Gastroesophageal sphincter (tissue), 3 donors: ENCODE measurements at regions not wholly inside any gene's neighbourhood (a gene's known extent, or its start where the extent isn't known, plus 50 kb on each side); places are given as distances from the start of the nearest gene placed in this dataset.

ENCODE experiments used
- EP300 ChIP-seq: sonication (generic); formaldehyde crosslinking; IDR thresholded peaks from one replicate; pipeline ENCODE4 v1.6.1; 2017; ENCODE audit warnings: antibody characterized with exemption, mild to moderate bottlenecking
- POLR2A ChIP-seq, 2 donors: fragments of 450-650 bp; IDR thresholded peaks; one replicate each; pipeline ENCODE4 v1.6.1; 2017; ENCODE audit warnings: antibody characterized with exemption in 2 of 2, mild to moderate bottlenecking in 2 of 2, moderate library complexity in 1 of 2
- TF ChIP-seq, protein P1 (sequence below), 4 experiments: fragments of 200-600 bp in 2 of 4; fragments of 450-650 bp in 2 of 4; sonication (generic) in 1 of 4; IDR thresholded peaks; one replicate each; pipeline ENCODE4 v1.5.1; 2017 to 2019; ENCODE audit warnings: antibody characterized with exemption in 4 of 4, mild to moderate bottlenecking in 2 of 4, moderate library complexity in 2 of 4

DNA sequence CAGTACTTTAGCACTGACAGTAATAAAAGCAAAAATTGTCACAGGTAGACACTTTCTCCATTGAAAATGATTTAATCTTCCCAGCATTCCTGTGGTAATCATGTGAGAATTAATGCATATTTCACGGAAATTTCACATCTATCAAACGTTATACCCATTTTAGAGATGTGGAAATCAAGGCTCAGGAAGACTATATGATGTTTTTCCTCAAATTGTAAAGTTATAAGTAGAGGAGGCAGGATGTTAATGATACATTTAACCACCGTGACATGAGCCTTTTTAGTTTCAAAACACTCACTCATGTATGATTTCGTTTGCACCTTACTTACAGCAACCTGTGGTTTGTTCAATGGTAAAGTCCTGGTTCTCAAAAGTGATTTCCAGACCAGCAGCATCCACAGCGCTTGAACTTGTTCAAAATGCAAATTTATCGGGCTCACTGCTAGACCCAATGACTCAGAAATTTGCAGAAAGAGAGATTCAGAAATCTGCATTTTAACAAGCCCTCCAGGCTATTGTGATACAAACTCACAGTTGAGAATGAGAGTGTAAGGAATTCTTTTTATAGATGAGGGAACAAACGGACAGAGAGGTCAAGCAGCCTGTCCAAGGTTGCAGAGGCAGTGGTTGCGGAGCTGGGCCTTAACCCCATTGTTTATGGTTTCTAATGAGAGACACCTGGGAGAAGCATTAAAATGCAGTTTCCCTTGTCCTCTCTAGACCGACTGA, 654.8 kb upstream of the TBX3 start:
- no peak for TF ChIP-seq POLR2A (IDR thresholded peaks at IDR 0.05)
- TF ChIP-seq, protein P1, sequence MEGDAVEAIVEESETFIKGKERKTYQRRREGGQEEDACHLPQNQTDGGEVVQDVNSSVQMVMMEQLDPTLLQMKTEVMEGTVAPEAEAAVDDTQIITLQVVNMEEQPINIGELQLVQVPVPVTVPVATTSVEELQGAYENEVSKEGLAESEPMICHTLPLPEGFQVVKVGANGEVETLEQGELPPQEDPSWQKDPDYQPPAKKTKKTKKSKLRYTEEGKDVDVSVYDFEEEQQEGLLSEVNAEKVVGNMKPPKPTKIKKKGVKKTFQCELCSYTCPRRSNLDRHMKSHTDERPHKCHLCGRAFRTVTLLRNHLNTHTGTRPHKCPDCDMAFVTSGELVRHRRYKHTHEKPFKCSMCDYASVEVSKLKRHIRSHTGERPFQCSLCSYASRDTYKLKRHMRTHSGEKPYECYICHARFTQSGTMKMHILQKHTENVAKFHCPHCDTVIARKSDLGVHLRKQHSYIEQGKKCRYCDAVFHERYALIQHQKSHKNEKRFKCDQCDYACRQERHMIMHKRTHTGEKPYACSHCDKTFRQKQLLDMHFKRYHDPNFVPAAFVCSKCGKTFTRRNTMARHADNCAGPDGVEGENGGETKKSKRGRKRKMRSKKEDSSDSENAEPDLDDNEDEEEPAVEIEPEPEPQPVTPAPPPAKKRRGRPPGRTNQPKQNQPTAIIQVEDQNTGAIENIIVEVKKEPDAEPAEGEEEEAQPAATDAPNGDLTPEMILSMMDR (IDR thresholded peaks at IDR 0.05) = no peak
- no peak for TF ChIP-seq EP300
